K562 (cell line): ENCODE measurements at regions not wholly inside any gene's neighbourhood (a gene's known extent, or its start where the extent isn't known, plus 50 kb on each side); places are given as distances from the start of the nearest gene placed in this dataset.

Experiments
- EP300 ChIP-seq: IDR thresholded peaks from 2 replicates; pipeline ENCODE4 v1.6.1; 2012; ENCODE audit warnings: low read length, improper control_type of control experiment
- PCBP1 ChIP-seq: fragments of 200-400 bp; formaldehyde crosslinking; IDR thresholded peaks from 2 replicates; pipeline ENCODE4 v1.6.1; 2018; ENCODE audit warnings: mild to moderate bottlenecking, low read depth, low read length; ENCODE audit not compliant: poor library complexity, severe bottlenecking

DNA sequence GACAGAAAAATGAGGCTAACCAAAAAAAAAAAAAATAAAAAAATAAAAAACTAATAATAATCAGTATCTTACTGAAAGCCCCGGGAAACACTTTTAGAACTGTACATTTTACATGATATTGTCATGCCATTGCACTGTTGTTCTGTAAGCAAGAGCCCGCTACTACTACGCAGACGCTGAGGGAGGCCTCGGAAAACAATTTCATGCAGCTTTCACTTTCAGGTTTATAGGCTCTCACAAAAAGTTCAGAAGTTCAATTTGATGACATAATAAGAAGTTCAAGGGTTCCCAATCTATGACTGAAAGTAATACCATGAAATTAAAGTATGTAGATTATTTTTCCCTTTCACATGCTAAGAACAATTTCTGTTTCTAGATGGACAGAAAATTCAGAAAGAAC lies 318.3 kb upstream of the ITGA1 start:
- TF ChIP-seq PCBP1, result no peak
- TF ChIP-seq EP300, result no peak
